DMS53 (cell line): ENCODE measurements at regions not wholly inside any gene's neighbourhood (a gene's known extent, or its start where the extent isn't known, plus 50 kb on each side); places are given as distances from the start of the nearest gene placed in this dataset.
"Not testable (repeated sequence)": the region's sequence is repeated elsewhere in the genome, so short reads cannot be mapped to it uniquely, and the experiment has no call there.

ENCODE experiments used
- DNase-seq: peaks from one replicate; lab custom pipeline; 2025; lab: John Stamatoyannopoulos, UW

DNA sequence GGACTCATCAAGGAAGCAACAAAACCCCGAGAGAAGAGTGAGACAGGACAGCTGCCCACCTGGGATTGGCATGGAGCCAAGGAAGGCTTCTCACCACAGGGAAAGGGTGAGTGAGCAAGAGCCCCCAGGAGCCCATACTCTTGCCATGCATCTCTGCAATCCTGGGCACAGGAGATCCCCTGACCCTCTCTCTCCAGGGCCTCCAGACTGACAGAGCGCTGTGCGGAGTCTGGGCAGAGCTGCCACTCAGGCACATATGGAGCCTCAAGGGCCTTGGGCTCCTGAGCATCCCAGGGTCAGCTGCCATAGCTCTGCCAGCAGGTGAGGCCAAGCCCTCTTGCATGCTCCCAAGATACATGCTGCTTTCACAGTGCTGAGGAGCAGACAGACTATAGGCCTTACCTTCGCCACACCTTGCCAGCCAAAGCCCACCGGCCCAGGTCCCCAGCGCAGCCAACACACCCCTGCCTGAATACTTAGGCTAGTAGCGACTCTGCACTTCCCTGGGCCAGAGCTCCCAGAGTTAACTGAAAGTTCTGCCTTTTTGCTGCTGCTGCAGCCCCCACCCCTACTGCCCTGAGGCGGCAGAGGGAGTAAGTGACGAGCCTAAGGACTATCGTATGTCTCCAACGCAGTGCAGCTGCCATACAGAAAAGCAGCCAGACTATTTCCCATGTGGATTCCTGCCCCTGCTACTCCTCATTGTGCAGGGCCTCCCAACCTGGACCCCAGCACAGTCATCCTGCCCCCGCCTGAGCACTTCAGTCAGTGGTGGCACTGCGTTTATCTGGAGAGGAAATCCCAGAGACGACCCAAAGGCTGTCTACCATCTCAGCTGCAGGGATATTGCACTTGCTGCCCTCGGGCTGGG is 251.6 kb downstream of the SPATA31A6 start:
- not testable (repeated sequence) for DNase-seq

DNA sequence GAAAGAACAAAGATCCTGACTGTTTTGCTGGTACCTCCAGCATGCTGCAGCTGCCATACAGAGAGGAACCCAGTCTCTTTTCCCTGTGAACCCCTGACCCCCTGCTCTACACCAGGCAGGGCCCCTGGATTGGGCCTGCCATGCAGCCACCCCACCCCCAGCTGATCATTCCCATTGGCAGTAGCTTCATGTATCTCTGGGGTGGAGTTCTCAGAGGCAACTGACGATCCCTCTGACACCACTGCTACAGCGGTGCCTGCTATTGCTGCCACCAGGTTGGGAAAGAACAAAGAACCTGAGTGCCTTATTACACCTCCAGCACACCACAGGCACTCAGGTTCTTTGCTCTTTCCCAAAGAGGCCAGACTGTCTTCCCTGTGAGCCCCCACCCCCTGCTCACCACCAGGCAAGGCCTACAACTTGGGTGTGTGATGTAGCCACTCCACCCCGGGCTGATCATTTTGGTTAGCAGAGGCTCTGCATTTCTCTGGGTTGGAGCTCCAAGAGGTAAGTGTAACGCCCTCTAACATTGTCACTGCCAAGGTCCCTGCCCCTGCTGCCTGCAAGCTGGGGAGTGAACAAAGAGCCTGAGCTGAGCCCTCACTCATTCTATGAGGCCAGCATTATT is 252.4 kb downstream of the SPATA31A6 start:
- not testable (repeated sequence) for DNase-seq

DNA sequence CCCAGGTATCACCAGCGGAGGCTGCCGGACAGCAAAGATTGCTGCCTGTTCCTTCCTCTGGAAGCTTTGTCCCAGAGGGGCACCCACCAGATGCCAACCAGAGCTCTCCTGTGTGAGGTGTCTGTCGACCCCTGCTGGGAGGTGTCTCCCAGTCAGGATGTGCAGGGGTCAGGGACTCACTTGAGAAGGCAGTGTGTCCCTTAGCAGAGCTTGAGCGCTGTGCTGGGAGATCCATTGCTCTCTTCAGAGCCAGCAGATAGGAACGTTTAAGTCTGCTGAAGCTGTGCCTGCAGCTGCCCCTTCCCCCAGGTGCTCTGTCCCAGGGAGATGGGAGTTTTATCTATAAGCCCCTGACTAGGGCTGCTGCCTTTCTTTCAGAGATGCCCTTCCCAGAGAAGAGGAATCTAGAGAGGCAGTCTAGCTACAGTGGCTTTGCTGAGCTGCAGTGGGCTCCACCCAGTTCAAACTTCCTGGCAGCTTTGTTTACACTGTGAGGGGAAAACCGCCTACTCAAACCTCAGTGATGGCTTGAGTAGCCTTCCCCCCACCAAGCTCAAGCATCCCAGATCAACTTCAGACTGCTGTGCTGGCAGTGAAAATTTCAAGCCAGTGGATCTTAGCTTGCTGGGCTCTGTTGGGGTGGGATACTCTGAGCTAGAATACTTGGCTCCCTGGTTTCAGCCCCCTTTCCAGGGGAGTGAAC is 253.7 kb downstream of the SPATA31A6 start:
- DNase-seq, result not testable (repeated sequence)

DNA sequence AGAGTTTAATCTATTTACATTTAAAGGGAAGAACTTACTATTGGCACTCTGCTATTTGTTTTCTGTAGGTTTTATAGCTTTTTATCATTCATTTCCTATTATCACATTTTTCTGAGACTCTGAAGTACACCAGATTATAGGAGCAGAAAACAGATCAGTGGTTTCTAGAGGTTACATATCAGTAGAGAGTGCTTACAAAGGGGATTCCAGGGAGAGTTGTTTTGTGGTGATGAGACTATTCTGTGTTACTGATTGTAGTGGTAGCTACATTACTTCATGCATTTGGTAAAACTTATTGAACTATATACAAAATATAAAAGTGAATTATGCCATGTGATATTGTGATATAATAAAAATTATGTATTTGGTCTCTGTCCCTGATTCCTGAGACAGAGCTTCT is 259.2 kb downstream of the SPATA31A6 start:
- DNase-seq, result not testable (repeated sequence)

DNA sequence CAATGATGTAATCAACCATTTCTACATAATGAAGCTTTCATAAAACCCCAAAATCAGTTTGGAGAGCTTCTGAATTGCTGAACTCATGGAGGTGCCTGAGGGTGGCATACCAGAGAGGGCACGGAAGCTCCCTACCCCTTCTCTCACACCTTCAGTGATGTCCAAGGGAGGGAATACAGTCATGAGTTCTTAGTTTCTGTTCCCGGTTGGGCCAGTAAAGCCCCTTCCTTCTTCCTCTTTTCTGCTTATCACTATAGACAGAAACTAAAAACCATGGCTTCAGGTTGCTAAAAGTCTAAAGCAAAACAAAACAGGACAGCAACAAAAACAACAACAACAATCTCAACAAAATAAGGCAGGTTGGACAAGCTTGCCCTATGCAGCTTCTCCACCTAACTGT is 260.0 kb downstream of the SPATA31A6 start:
- DNase-seq, result not testable (repeated sequence)

DNA sequence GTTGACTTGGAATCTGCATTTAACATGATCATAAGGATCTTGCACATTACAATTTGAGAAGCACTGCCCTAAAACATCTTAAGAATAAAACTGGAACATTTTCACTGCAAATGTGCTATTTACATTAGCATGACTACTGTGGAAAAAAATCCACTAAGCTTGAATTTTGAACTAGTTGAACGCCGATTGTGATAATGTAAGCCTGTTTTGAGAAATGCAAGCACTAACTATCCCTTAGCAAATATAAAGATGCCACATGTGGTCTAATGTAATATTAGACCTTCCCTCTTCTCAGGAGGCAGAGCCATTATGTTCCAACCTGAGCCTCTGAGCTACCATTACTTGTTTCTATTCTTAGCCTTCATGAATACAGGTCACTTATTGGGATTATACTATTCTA is 278.0 kb downstream of the SPATA31A6 start:
- not testable (repeated sequence) for DNase-seq

DNA sequence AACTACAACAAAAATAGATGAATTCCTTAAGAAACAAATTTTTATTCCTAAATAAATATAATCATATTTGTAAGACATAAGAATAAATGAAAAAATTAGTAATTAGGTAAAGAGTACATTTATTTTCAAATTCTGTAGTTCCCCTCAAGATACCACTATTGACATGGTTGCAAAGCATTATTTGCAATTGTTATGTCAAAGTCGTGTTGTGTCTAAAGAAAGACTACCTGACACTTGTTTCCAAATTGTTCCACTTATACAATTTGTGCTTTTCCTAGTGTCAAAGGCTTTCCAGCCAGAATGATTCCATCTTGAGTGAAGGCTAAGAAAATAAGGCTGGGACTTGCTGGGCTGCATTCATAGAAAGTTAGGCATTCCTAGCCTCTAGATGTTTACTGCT is 278.4 kb downstream of the SPATA31A6 start:
- not testable (repeated sequence) for DNase-seq

DNA sequence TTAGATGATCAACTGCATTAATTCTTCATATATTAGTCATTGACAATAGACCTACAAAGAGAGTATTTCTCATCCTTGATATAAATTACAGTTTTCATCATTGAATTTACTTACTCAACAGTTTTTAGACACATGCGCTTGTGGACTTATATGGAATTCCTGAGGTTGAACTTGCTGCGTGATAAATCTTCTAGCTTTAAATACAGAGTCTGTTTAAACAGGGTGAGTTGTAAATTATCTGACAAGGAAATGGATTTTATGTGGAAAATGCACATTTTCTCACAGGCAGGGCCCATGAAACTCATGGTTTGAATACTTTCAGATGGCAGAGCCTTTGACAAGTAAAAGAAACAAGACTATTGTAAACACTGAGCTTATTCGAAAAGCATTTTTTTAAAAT is 280.5 kb downstream of the SPATA31A6 start:
- not testable (repeated sequence) for DNase-seq

DNA sequence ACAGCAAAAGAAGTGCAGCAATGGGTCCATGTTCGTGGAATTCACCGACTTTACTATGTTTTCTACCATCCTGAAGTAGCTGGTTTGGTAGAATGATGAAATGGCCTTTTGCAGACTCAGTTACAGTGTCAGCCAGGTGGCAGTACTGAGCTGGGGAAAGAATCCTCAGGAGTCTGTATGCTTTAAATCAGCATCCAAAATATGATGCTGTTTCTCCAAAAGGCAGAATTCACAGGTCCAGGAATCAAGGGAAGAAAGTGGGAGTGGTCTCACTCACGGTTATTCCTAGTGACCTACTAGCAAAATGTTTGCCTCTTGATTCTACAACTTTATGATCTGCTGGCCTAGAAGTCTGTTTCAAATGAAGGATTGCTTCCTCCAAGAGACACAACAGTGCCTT is 287.1 kb downstream of the SPATA31A6 start:
- DNase-seq, result peak; percentile 22

DNA sequence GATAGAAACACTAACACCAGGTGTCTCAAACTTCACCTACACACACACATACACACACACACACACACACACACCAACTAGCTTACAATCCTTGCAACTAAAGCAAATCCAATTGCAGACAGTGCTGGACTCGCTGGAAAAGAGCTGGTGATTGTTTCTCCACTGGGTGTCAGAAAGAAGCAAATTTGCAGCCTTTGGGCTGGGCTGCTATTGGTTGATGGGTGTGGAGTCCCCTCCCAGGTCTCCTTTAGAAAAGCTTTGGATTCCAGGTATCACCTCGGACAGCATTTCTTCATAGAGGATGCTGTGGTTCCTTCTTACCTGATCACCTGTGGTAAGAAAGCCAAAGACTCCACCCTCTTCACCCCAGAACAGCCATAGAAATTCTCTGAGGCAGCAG is 307.5 kb downstream of the SPATA31A6 start:
- DNase-seq, result not testable (repeated sequence)

DNA sequence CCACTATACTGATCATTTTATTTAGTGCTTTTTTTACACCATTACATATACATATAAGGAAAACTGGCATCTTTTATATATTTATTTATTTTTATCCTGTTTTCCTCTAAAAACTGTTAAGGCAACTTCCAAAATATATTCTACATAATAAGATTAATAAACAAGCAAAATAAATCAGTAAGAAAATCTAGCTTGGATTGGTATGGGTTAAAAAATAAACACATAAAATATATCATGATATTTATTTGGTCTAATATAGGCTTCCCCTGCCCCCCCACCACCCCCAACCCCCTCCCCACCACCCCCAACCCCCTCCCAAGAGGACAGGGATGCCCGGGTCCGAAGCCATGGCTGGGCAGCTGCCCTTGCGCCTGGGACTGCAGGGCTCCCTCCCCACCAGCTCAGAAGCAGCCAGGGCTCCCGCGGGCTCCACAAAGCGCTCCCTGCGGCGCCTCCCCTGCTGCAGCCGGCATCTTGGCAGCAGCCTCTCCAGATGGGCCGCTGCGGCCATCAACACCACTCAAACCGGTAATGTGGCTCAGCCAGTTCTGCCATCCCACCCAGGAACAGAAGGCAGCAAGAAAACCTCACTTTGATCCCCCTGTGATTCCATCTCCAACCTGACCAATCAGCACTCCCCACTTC is 319.3 kb downstream of the SPATA31A6 start:
- peak; percentile 45 for DNase-seq

DNA sequence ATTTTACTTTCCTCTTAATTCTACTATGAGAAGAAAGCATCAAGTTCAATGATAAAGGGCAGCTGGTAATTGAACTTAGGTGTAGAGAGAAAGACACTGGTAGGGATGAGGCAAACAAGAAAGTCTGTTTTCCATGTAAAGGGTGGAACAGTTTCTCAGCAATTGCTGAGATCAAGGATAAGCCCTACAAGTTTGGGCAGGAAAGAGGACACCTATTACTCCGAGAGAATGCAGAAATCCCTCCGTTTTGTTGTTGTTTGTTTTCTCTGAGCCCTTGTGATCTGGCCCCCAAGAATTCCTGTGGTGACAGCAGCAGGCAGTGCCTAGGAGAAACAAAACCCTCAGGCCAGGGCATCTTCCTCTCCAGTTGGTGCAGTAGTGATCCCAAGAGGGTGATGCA is 324.7 kb downstream of the SPATA31A6 start:
- DNase-seq, result not testable (repeated sequence)

DNA sequence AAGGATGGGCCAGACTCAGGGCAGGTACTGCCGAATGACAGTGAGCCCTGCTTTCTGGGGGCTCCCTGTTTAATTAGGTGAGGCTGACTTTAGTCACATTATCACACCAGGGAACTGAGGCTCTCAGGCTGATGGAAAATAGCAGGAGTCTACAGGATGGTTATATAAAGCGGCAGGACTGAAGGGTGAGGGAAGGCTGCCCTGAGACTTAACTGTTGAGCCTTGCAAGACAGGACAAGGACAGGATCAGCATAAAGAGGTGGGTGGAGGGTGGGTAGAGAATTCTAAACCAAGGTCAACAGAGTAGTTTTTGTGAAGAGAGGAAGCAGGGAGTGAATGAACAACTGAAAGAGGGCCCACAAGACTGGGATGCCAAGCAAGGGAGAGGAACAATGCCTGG is 330.1 kb downstream of the SPATA31A6 start:
- not testable (repeated sequence) for DNase-seq

DNA sequence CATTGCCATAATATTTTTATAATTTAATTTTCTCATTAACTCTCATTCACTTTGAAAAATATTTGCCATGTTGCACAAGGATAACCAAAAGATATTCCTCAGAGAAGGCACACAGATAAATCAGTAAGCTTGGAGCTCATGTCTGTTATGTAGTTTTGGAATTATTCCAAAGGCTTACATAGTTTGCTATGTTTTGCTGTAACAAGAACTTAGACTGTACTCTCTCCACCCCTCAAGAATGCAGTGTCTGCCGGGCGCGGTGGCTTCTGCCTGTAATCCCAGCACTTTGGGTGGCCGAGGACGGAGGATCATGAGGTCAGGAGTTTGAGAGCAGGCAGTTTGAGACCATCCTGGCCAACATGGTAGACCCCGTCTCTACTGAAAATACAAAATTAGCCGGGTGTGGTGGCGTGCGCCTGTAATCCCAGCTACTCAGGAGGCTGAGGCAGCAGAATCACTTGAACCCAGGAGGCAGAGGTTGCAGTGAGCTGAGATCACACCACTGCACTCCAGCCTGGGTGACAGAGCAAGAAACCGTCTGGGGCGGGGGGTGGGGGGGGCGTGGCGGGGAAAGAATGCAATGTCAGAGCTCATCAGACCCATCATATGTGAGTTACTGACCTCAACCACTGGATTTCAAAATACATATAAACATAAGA is 351.0 kb downstream of the SPATA31A6 start:
- DNase-seq, result not testable (repeated sequence)

DNA sequence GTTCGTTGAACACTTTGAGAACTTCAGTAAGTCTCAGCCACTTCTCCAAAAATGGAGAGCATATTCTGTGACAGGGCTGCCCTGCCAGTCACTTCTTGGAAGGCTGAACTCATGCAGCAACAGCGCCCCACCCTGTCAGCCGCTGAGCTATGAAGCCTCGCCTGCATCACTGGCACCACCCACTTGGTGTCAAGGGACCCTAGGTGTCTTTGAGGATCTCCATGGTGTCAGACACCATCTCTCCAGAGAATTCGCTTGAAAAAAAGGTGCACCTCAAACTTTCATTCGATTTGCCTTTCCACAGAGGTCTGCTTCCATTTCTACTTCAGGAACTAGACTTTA is 351.5 kb downstream of the SPATA31A6 start:
- DNase-seq, result not testable (repeated sequence)

DNA sequence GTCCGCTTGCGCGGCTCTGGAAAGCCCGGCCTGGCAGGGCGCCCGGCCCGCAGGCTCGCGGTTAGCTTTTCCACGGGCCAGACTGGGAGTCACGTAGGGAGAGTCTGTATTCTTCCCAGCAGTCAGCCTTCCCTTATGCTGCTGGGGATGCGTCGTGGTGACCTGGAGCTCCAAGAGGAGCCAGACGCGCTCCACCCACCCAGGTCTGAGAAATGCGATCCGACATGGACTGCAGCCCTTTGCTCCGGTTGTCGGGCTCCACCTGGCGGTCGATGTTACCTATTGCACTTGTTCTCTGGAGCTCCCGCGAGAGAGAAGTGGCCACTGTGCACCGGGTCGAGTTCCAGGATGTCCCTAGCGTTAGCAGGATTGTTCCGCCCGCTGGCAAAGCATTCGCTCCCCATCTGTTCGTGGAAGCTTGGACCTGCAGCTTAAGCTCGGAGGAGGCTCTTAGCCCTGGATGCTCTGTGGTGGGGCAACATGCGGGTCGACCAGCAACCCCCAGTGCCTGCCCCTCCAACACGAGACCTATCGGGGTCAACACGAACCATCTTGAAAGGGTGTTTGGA is 367.4 kb downstream of the SPATA31A6 start:
- DNase-seq, result not testable (repeated sequence)

DNA sequence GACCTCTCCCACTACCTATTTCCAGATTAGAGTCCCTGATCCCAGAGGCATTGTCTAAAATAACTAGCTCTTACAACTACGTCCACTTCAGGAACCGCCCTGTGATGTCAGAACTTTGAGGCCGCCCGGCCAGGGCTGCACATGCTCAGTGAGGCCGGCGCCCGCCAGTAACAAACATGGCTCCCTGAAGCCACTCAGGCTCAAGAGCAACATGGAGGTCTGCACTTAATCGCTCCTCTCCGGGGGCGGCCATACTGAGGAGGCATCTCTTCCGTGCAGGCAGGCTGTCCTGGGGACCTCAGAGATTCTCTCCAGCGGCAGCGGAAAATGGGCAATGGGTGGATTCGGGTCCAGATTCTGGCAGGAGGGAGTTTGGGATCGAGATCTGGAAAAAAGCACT is 385.1 kb downstream of the SPATA31A6 start:
- DNase-seq, result not testable (repeated sequence)

DNA sequence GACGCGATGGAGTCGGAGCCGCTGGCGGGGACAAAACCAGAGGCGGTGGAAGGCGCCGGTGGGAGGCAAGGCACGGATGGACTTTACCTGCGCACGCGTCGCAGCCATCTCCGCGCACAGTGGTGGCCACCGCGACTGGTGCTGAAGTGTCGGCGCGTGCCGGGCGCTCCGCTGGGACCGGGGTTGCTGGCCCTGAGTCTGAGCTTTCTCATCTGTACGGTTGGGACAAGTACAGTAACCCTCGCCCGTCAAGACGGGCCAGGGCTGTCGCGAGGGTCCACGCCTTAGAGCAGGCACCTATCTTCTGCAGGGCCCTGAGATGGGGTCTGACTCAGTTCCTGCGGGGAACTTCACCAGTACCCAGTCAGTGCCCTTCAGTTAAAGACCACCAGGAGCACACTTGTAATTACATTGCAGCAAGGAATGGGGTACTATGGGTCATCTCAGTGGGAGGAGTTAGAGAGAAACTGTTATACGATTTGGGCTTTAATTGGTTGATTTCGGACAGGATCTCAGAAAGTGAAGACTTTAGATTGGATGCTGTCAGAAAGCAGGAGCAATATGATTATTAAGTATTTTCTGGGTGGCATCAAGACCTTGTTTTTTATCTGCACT is 385.6 kb downstream of the SPATA31A6 start:
- not testable (repeated sequence) for DNase-seq

DNA sequence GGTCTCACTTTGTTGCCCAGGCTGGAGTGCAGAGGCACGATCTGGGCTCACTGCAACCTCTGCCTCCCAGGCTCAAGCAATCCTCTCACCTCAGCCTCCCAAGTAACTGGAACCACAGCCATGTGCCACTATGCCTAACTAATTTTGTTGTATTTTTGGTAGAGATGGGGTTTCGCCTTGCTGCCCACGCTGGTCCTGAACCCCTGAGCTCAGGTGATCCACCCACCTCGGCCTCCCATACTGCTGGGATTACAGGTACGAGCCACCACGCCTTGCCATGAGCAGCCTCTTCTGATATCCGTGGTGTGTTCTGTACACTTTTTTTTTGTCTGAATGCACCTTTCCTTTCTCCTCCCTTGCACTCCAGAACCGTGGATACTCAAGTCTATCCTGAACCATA is 394.4 kb downstream of the SPATA31A6 start:
- not testable (repeated sequence) for DNase-seq
